ENCODE measurements at regions not wholly inside any gene's neighbourhood (a gene's known extent, or its start where the extent isn't known, plus 50 kb on each side); places are given as distances from the start of the nearest gene placed in this dataset.

GRCh38 chr7:41261080-41261479, 441.8 kb downstream of the INHBA start:
- DNase-seq (ENCODE audit: low read depth) = no peak
- no peak overlapping the region for H3K4me3 ChIP-seq (ENCODE audit: low read length)
- no peak for TF ChIP-seq CTCF (IDR thresholded peaks at IDR 0.05; ENCODE audit: insufficient read depth, low read depth, low read length, missing control alignments)

GRCh38 chr7:41257660-41258059, 445.2 kb downstream of the INHBA start:
- no peak for TF ChIP-seq CTCF (IDR thresholded peaks at IDR 0.05; ENCODE audit: insufficient read depth, low read depth, low read length, missing control alignments)
- DNase-seq (ENCODE audit: low read depth) = no peak
- no peak overlapping the region for H3K4me3 ChIP-seq (ENCODE audit: low read length)

- DNase-seq (ENCODE audit: low read depth) = peak; percentile 62
- no peak overlapping the region for H3K4me3 ChIP-seq (ENCODE audit: low read length)
- no peak for TF ChIP-seq CTCF (IDR thresholded peaks at IDR 0.05; ENCODE audit: insufficient read depth, low read depth, low read length, missing control alignments)
Measured at GRCh38 chr7:41256186-41256945, 446.5 kb downstream of the INHBA start.

GRCh38 chr7:41255716-41256115, 447.2 kb downstream of the INHBA start:
- H3K4me3 ChIP-seq (ENCODE audit: low read length) = no peak overlapping the region
- DNase-seq (ENCODE audit: low read depth) = no peak
- no peak for TF ChIP-seq CTCF (IDR thresholded peaks at IDR 0.05; ENCODE audit: insufficient read depth, low read depth, low read length, missing control alignments)

- H3K4me3 ChIP-seq (ENCODE audit: low read length) = no peak overlapping the region
- TF ChIP-seq CTCF (IDR thresholded peaks at IDR 0.05; ENCODE audit: insufficient read depth, low read depth, low read length, missing control alignments) = no peak
- no peak for DNase-seq (ENCODE audit: low read depth)
Measured at GRCh38 chr7:41255113-41255512, 447.8 kb downstream of the INHBA start.

- no peak for TF ChIP-seq CTCF (IDR thresholded peaks at IDR 0.05; ENCODE audit: insufficient read depth, low read depth, low read length, missing control alignments)
- DNase-seq (ENCODE audit: low read depth) = peak; percentile 31
- no peak overlapping the region for H3K4me3 ChIP-seq (ENCODE audit: low read length)
Measured at GRCh38 chr7:41252957-41253356, 449.9 kb downstream of the INHBA start.

GRCh38 chr7:41252551-41252950, 450.3 kb downstream of the INHBA start:
- DNase-seq (ENCODE audit: low read depth) = no peak
- H3K4me3 ChIP-seq (ENCODE audit: low read length) = no peak overlapping the region
- no peak for TF ChIP-seq CTCF (IDR thresholded peaks at IDR 0.05; ENCODE audit: insufficient read depth, low read depth, low read length, missing control alignments)
